Neuronal stem cell (in vitro differentiated cells): ENCODE measurements at regions not wholly inside any gene's neighbourhood (a gene's known extent, or its start where the extent isn't known, plus 50 kb on each side); places are given as distances from the start of the nearest gene placed in this dataset.

ENCODE experiments used
- DNase-seq: peaks from one replicate; pipeline ENCODE4 v3.0.0-alpha.2; 2013; ENCODE audit warnings: low spot score
- H2AFZ ChIP-seq: one replicate; pipeline ENCODE4 v1.6.1; 2013; ENCODE audit warnings: mild to moderate bottlenecking, low read length, inconsistent platforms
- H2AK5ac ChIP-seq: 2 replicates; pipeline ENCODE4 v1.6.1; 2013; ENCODE audit warnings: low read depth, mild to moderate bottlenecking, inconsistent platforms, low read length, moderate library complexity, mixed read lengths
- H2BK120ac ChIP-seq: 2 replicates; pipeline ENCODE4 v1.6.1; 2013; ENCODE audit warnings: low read depth, mild to moderate bottlenecking, inconsistent platforms, low read length, moderate library complexity, mixed read lengths
- H2BK12ac ChIP-seq: one replicate; pipeline ENCODE4 v1.6.1; 2013; ENCODE audit warnings: low read length, inconsistent platforms
- H2BK15ac ChIP-seq: 2 replicates; pipeline ENCODE4 v1.6.1; 2013; ENCODE audit warnings: mild to moderate bottlenecking, low read length, inconsistent platforms, mixed read lengths
- H2BK5ac ChIP-seq: one replicate; pipeline ENCODE4 v1.6.1; 2013; ENCODE audit warnings: inconsistent platforms, mild to moderate bottlenecking, low read length, moderate library complexity
- H3K14ac ChIP-seq: one replicate; pipeline ENCODE4 v1.6.1; 2013; ENCODE audit warnings: low read length, inconsistent platforms
- H3K18ac ChIP-seq: 2 replicates; pipeline ENCODE4 v1.6.1; 2013; ENCODE audit warnings: low read length, inconsistent platforms
- H3K23ac ChIP-seq: 2 replicates; pipeline ENCODE4 v1.6.1; 2013; ENCODE audit warnings: low read depth, mild to moderate bottlenecking, mixed read lengths, low read length, inconsistent platforms; ENCODE audit not compliant: poor library complexity
- H3K27ac ChIP-seq: replicated peaks from 3 replicates; pipeline ENCODE4 v1.5.1; 2013; ENCODE audit warnings: low read length, inconsistent platforms
- H3K27me3 ChIP-seq, 3 experiments: 2 replicates each; pipeline ENCODE4 v1.6.1; 2013; ENCODE audit warnings: low read length in 3 of 3, mild to moderate bottlenecking in 2 of 3, inconsistent platforms in 1 of 3, low read depth in 1 of 3, mixed read lengths in 1 of 3, moderate library complexity in 1 of 3; ENCODE audit not compliant: control insufficient read depth in 3 of 3, insufficient read depth in 3 of 3
- H3K36me3 ChIP-seq, 2 donors: replicated peaks in 1 of 2; 2 replicates each; pipeline ENCODE4 v1.6.1; 2013; ENCODE audit warnings: low read length in 2 of 2; ENCODE audit not compliant: control insufficient read depth in 2 of 2, insufficient read depth in 2 of 2
- H3K4ac ChIP-seq: 2 replicates; pipeline ENCODE4 v1.6.1; 2013; ENCODE audit warnings: inconsistent platforms, mild to moderate bottlenecking, low read length, moderate library complexity
- H3K4me1 ChIP-seq, 2 donors: 1 replicate in 1 of 2; 2 replicates in 1 of 2; pipeline ENCODE4 v1.6.1; 2013; ENCODE audit warnings: low read length in 2 of 2, low read depth in 1 of 2; ENCODE audit not compliant: control insufficient read depth in 2 of 2, insufficient read depth in 1 of 2
- H3K4me2 ChIP-seq: one replicate; pipeline ENCODE4 v1.6.1; 2013; ENCODE audit warnings: mild to moderate bottlenecking, low read length, inconsistent platforms; ENCODE audit not compliant: insufficient read depth, poor library complexity, severe bottlenecking
- H3K4me3 ChIP-seq, 2 donors: 2 replicates each; pipeline ENCODE4 v1.5.1; 2013; ENCODE audit warnings: low read length in 2 of 2, mild to moderate bottlenecking in 2 of 2, inconsistent platforms in 1 of 2, moderate library complexity in 1 of 2
- H3K79me1 ChIP-seq: one replicate; pipeline ENCODE4 v1.6.1; 2013; ENCODE audit warnings: low read depth, mild to moderate bottlenecking, inconsistent platforms, low read length, moderate library complexity
- H3K9ac ChIP-seq: one replicate; pipeline ENCODE4 v1.6.1; 2013; ENCODE audit warnings: mild to moderate bottlenecking, low read depth, low read length, inconsistent platforms; ENCODE audit not compliant: poor library complexity
- H3K9me3 ChIP-seq, 2 donors: replicated peaks in 1 of 2; 2 replicates each; pipeline versions ENCODE3 to v1.6.1; 2013; ENCODE audit warnings: low read length in 2 of 2, mild to moderate bottlenecking in 2 of 2, inconsistent platforms in 1 of 2, low read depth in 1 of 2, mixed read lengths in 1 of 2, moderate library complexity in 1 of 2; ENCODE audit not compliant: control insufficient read depth in 2 of 2, insufficient read depth in 1 of 2
- H4K8ac ChIP-seq: one replicate; pipeline ENCODE4 v1.6.1; 2013; ENCODE audit warnings: low read depth, mild to moderate bottlenecking, inconsistent platforms, low read length, moderate library complexity
- H4K91ac ChIP-seq: one replicate; pipeline ENCODE4 v1.6.1; 2013; ENCODE audit warnings: low read length, low read depth, mild to moderate bottlenecking, inconsistent platforms; ENCODE audit not compliant: poor library complexity
- WGBS, 2 donors: extraction: QIAGEN DNeasy Blood & Tissue Kit; methylation state at CpG; one replicate each; pipeline ENCODE4 v1.1.7; 2013; ENCODE audit warnings: missing lambda C conversion rate in 2 of 2, mixed read lengths in 1 of 2; ENCODE audit not compliant: insufficient read length in 2 of 2, insufficient replicate concordance in 1 of 2; ENCODE audit errors: extremely low coverage in 2 of 2; 5-methylcytosine and 5-hydroxymethylcytosine counted together

DNA sequence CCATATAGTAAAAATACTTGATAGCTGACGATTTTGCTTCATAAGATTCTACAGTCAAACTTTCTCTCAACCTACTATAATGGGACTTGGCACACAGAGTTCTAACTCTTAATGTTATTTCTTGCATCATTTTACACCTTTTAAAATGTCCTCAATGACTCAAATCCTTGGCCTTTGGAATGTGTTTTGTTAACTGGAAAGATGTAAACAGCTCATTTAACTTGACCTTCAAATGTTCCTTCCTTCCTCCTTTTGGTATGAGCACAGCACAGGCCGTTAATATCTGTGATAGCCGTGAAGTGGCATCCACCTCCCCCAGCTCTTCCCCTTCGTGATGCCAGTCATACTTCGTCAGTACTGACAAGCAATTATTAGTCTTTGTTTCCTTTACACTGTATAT, 972.0 kb upstream of the CITED2 start:
- Histone ChIP-seq H2BK15ac (no peak overlapping the region), H3K27ac (no peak overlapping the region), H3K4me2 (no peak overlapping the region), H3K23ac (no peak overlapping the region), H3K27me3 (no peaks in the 10 kb centered on the region), H3K79me1 (no peaks in the 10 kb centered on the region), H4K8ac (no peak overlapping the region), H3K4me1 (peaks cover 0 to 3% of the 10 kb centered on the region in 2 donors), H3K36me3 (no peaks in the 10 kb centered on the region), H3K9me3 (no peaks in the 10 kb centered on the region), H3K4ac (no peak overlapping the region), H3K9ac (no peak overlapping the region), H4K91ac (no peak overlapping the region), H3K18ac (no peak overlapping the region), H2AK5ac (no peak overlapping the region), H2BK5ac (no peak overlapping the region), H2BK120ac (no peak overlapping the region), H3K4me3 (no peak overlapping the region), H2AFZ (no peak overlapping the region), H2BK12ac (no peak overlapping the region), H3K14ac (no peak overlapping the region)
- no peak for DNase-seq
- no CpG with 5 or more reads among the region's 5 CpGs for WGBS, 2 donors

DNA sequence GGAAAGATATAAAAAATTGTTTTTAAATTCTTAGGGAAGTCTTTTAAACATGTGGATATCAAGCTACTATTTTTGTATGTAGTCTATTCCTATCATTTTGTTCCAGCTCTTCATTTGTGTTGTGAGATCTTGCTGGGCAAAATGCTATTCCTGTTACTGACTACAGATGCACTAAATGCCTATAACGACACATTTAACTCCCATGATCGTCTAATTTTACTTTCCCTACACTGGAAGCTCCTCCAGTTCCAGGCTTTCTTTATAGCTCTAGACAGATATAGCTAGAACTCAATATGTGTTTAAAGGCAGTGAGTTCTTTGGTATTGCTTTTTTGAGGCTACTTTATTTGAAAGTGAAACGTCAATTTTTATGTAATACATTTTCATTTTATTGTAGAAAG, 971.5 kb upstream of the CITED2 start:
- no peak overlapping the region for H3K27ac ChIP-seq
- H2BK12ac ChIP-seq, result no peak overlapping the region
- no peak overlapping the region for H2AK5ac ChIP-seq

DNA sequence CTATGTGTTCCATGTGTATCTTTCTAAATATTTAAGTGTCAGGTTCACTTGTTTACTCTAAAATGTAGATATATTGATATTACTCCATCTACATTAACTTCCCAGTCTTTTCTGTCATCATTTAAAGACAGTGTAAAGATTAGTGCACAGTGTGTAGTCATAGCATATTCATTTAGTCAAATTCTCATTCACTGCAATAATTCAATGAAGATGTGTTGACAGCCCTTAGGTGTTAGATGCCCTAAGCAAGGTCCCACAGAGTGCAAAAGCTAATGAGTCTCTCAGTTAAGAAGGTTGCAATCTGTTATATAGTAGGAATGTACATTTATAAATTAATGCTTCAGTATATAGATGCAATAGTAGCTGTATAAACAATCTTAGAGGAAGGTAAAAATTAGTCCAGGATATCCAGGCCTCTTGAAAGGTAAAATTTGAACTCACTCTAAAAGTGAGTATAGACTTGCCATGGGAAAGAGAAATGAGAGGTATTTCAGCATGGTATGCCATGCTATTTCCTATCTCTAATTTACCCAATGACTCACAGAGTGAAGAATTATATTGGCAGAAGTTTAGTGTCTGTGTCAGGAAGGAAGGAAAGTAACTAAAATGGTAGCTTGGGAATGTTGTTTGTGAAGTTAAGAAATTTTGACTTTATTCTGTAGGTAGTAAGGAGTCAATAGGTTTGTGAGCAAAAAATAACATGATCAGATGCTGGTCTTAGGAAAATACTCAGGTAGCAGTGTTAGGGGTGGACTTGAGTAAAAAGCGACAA, 969.9 kb upstream of the CITED2 start:
- no peak overlapping the region for H2AK5ac ChIP-seq
- H3K4me2 ChIP-seq, result no peak overlapping the region
- H3K27me3 ChIP-seq, result peaks cover 0 to 3% (median 0%) of the 10 kb centered on the region in 3 experiments
- H4K91ac ChIP-seq, result no peak overlapping the region
- peaks cover 0 to 2% of the 10 kb centered on the region in 2 donors for H3K9me3 ChIP-seq
- no peak overlapping the region for H2BK15ac ChIP-seq
- H3K4me3 ChIP-seq, result no peak overlapping the region
- no peak overlapping the region for H2BK5ac ChIP-seq
- H4K8ac ChIP-seq, result no peak overlapping the region
- no peak overlapping the region for H3K18ac ChIP-seq
- DNase-seq, result no peak
- H3K4me1 ChIP-seq, result peaks cover 0 to 3% of the 10 kb centered on the region in 2 donors
- WGBS, 2 donors, result no CpG with 5 or more reads among the region's 1 CpG
- no peak overlapping the region for H2BK120ac ChIP-seq
- H3K27ac ChIP-seq, result no peak overlapping the region
- no peak overlapping the region for H3K23ac ChIP-seq
- H3K4ac ChIP-seq, result no peak overlapping the region
- H3K79me1 ChIP-seq, result no peaks in the 10 kb centered on the region
- no peak overlapping the region for H3K14ac ChIP-seq
- H2BK12ac ChIP-seq, result no peak overlapping the region
- H3K36me3 ChIP-seq, result no peaks in the 10 kb centered on the region
- no peak overlapping the region for H3K9ac ChIP-seq
- no peak overlapping the region for H2AFZ ChIP-seq

More for the DNA sequence above, 971.5 kb upstream of the CITED2 start:
- Histone ChIP-seq H3K27me3 (no peaks in the 10 kb centered on the region), H3K14ac (no peak overlapping the region), H3K4me2 (no peak overlapping the region), H3K9ac (no peak overlapping the region), H2AFZ (no peak overlapping the region), H3K36me3 (no peaks in the 10 kb centered on the region), H3K9me3 (no peaks in the 10 kb centered on the region), H3K18ac (no peak overlapping the region), H4K91ac (no peak overlapping the region), H3K79me1 (no peaks in the 10 kb centered on the region), H3K23ac (no peak overlapping the region), H3K4ac (no peak overlapping the region), H4K8ac (no peak overlapping the region), H3K4me3 (no peak overlapping the region), H2BK5ac (no peak overlapping the region), H2BK120ac (no peak overlapping the region), H3K4me1 (peaks cover 0 to 3% of the 10 kb centered on the region in 2 donors), H2BK15ac (no peak overlapping the region)
- no CpG with 5 or more reads among the region's 3 CpGs for WGBS, 2 donors
- DNase-seq, result no peak

DNA sequence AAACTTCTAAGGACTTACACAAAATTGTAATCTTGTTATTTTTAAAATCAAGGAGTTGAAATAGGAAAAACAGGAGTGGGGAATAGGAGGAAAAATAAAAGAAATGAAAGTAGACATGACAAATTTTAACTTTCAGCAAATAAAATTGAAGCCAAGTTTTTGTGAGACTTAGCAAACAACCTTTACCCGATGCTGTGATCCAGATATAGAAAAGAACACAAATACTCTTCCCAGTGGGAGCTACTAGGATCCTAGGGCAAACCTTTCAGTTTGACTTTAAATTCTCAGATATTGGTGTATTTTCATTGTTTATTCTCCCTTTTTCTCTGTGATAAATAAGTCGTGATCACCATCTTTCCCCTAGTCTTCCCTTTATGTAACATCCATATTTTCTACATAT, 968.7 kb upstream of the CITED2 start:
- Histone ChIP-seq H2BK12ac (no peak overlapping the region), H3K4me3 (no peak overlapping the region), H3K9me3 (peaks cover 0 to 2% of the 10 kb centered on the region in 2 donors), H4K91ac (no peak overlapping the region), H2AK5ac (no peak overlapping the region), H2BK120ac (no peak overlapping the region), H3K14ac (no peak overlapping the region), H3K79me1 (no peaks in the 10 kb centered on the region), H2AFZ (no peak overlapping the region), H4K8ac (no peak overlapping the region), H3K23ac (no peak overlapping the region), H3K9ac (no peak overlapping the region), H3K4me1 (peaks cover 0 to 3% of the 10 kb centered on the region in 2 donors), H3K4ac (no peak overlapping the region), H3K27me3 (peaks cover 0 to 3% (median 0%) of the 10 kb centered on the region in 3 experiments), H3K18ac (no peak overlapping the region), H3K27ac (no peak overlapping the region), H2BK15ac (no peak overlapping the region), H2BK5ac (no peak overlapping the region), H3K36me3 (no peaks in the 10 kb centered on the region), H3K4me2 (no peak overlapping the region)
- WGBS, 2 donors, result no CpG with 5 or more reads among the region's 2 CpGs
- no peak for DNase-seq
